GM13977 (cell line): ENCODE measurements at regions not wholly inside any gene's neighbourhood (a gene's known extent, or its start where the extent isn't known, plus 50 kb on each side); places are given as distances from the start of the nearest gene placed in this dataset.

Experiments used
- DNase-seq: peaks from one replicate; pipeline ENCODE4 v3.0.0; 2012; ENCODE audit warnings: low spot score
- in situ Hi-C: fragments of 300-500 bp; cut with MboI; formaldehyde crosslinking; loops from one replicate; pipeline ENCODE4 v1.12.0; 2022; ENCODE audit warnings: low sequenced_read_pairs, low pct_unique_long_range_greater_than_20kb, mixed read lengths, inconsistent platforms; ENCODE audit not compliant: unreplicated experiment
- TF ChIP-seq, protein P1 (sequence below): IDR thresholded peaks from 2 replicates; pipeline ENCODE4 v1.5.1; 2012; ENCODE audit warnings: mild to moderate bottlenecking, control low read depth; ENCODE audit not compliant: insufficient read depth; ENCODE audit errors: extremely low read depth, missing control alignments

DNA sequence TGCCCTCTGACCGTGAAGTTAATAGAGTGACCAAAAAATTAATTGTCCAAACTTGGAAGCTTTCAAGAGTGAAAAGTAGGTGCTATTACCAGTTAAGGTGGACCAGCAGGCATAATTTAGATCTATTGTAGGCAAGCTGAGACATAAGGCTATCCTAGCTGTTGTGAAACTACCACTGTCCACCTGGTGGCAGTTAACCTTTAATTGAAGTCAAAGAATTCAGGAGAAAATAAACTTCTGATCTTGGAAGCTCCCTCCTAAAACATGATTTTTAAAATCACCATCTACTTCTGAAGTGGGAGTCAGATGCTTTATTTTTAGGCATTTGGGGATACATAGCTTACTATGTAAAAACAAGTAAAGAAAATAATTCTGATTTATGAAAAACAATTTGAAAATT is 636.3 kb upstream of the HTR2C start:
- TF ChIP-seq, protein P1, sequence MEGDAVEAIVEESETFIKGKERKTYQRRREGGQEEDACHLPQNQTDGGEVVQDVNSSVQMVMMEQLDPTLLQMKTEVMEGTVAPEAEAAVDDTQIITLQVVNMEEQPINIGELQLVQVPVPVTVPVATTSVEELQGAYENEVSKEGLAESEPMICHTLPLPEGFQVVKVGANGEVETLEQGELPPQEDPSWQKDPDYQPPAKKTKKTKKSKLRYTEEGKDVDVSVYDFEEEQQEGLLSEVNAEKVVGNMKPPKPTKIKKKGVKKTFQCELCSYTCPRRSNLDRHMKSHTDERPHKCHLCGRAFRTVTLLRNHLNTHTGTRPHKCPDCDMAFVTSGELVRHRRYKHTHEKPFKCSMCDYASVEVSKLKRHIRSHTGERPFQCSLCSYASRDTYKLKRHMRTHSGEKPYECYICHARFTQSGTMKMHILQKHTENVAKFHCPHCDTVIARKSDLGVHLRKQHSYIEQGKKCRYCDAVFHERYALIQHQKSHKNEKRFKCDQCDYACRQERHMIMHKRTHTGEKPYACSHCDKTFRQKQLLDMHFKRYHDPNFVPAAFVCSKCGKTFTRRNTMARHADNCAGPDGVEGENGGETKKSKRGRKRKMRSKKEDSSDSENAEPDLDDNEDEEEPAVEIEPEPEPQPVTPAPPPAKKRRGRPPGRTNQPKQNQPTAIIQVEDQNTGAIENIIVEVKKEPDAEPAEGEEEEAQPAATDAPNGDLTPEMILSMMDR = no peak
- DNase-seq = no peak
- in situ Hi-C loops = no loop called here

DNA sequence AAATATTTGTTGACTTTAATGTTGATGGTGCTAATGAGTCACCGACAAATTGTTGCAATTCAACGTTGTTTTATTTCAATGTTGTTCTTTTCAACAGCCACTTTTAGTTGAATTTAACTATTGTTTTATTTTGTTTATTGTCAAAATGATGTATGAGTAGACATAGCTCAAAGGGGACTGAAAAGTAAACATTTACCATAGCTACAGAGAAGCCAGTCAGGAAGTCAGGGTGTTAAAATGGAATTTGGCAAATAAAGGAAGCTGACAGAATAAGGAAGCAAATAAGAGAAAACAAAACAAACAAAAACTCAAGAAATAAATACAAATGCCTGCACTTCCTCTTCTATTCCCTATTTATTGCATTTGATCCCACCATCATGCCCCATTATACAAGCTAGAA is 648.4 kb upstream of the HTR2C start:
- in situ Hi-C loops = no loop called here
- TF ChIP-seq, protein P1 = no peak

DNA sequence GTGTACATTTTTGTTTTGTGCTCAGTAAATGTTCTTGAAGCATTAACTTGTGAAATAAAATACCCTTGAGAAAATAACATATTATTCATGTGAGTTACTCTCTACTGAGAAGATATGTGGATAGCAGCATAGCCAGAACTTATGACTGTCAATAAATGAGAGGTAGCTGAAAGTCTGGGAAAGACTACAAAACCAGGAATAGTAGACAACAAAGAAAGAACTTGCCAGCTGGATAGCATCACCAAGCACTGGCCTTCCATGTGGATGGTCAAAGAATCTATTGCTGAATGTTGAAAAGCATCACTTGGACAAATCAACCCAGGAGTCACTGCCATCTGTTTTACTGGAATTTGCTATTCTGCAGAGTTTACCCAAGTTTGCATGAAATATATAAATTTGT is 650.0 kb upstream of the HTR2C start:
- TF ChIP-seq, protein P1 = no peak
- no peak for DNase-seq
- in situ Hi-C loops = no loop called here

More for the DNA sequence above, 648.4 kb upstream of the HTR2C start:
- DNase-seq = no peak

DNA sequence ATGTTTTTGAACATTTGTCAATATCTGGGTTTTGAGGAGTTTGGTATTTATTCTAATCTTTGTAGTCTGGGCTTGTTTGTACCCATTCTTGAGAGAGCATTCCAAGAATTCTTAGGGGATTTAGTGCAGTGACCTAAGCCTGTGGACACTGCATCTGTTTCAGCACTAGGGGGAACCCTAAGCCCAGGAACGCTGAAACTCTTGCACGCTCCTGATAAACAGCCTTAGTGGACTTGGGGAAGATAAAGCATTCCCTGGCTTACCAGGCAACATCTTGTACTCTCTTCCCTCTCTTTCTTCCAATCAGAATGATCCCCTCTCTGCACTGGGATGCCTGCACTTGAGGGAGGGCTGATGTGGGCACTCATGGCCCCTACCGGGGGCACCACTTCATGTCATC is 654.9 kb upstream of the HTR2C start:
- in situ Hi-C loops = no loop called here
- no peak for DNase-seq
- TF ChIP-seq, protein P1 = peak; percentile 58

DNA sequence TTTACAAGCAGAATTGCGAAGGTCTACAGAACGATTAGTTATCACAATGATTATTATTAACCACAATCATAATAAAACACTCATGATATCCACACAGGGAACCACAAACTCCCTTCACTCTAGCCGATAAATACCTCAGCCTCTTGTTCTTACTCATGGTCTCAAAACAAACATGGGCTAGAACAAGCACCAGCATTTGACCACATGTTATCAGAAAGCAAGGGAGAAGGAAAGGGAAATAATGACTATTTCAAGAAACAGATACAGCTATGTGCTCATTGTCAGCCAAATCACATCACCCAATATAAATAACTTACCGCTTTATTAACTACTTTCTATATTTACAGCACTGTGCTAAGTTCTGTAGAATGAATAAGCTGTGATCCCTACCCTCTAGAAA is 663.2 kb upstream of the HTR2C start:
- DNase-seq = no peak
- TF ChIP-seq, protein P1 = no peak
- in situ Hi-C loops = no loop called here

DNA sequence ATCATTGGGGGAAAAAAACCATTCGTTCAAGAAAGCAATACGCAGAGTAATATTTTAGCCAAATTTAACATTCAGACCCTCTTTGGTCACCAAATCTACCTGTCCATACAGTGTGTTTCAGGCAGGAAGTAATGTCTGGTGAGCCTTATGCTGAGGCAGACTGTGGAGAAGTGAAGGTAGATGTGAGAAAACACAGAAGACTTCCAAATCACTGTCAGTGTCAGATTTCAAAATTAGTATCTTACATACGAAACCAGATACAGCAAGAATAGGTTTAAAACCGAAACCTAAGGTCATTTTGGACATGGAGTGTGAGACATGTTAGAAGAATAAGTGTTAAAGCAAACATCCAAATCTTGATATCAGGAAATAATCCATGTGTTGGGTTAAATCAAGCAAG is 664.5 kb upstream of the HTR2C start:
- TF ChIP-seq, protein P1 = no peak
- in situ Hi-C loops = no loop called here
- DNase-seq = no peak

DNA sequence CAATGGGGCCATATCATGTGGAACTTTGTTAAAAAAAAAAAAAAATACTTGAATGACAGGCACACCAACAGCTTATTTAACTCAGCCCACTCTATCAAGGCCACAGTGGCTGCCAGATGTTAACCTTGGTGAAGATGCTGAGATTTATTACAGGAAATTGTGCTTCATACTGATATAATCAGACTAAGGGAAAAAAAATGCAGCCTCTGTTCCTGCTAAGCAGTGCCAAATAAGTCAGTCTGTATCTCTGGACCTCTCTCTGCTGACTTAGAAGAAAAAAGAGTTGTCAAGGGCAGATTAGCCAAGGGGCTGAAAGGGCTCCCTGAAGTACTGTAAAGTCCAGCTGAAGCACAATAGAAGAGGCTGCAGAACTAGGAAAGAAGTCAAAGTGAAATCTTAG is 677.7 kb upstream of the HTR2C start:
- TF ChIP-seq, protein P1 = no peak
- DNase-seq = no peak

More for the DNA sequence above, 677.7 kb upstream of the HTR2C start:
- in situ Hi-C loops = no loop called here
